ENCODE measurements at regions not wholly inside any gene's neighbourhood (a gene's known extent, or its start where the extent isn't known, plus 50 kb on each side); places are given as distances from the start of the nearest gene placed in this dataset.

DNA sequence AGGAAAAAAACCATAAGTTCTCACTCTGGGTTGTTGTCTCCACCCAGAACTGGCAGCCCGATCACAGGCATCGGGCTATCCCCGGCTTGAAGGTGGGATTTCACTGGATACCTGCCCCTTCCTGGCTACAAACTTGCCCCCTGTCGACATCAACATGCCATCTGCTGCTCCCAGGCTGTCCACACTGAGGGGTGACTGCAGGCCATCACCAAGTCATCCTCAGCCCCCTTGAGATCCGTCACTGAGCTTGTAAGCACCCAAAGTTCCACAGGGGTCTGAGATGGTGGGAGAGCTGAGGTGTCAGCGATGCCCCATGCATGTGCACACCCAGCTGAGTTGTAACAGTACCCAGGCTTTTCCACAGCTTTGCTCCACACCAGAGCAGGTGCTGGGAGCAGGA, 211.0 kb downstream of the AMY1C start:
- intact Hi-C loops (cut with micrococcal nuclease) (no loop called here), dilution Hi-C loops (cut with MboI; ENCODE audit: extremely low pct_ligation_motif_present, low sequenced_read_pairs) (no loop called here)
- Histone ChIP-seq H3K9me3 (replicated peaks; ENCODE audit: control insufficient read depth, insufficient read depth, low read length) (peaks cover 9% of the 10 kb centered on the region), H3K9me1 (replicated peaks; ENCODE audit: control insufficient read depth, extremely low read depth, insufficient read depth, low read length) (no peaks in the 10 kb centered on the region), H3K4me3 (replicated peaks in 1 of 3; ENCODE audit: insufficient read depth in 1 of 3, low read depth in 1 of 3, low read length in 3 of 3) (no peak overlapping the region), H3K9ac (replicated peaks; ENCODE audit: extremely low read depth, insufficient read depth, low read length) (no peak overlapping the region), H3K79me2 (ENCODE audit: control insufficient read depth, insufficient read depth, low read length) (no peaks in the 10 kb centered on the region), H3K4me2 (ENCODE audit: insufficient read depth, low read length) (no peak overlapping the region), H3K27me3 (ENCODE audit: control insufficient read depth in 2 of 2, insufficient read depth in 2 of 2, low read length in 2 of 2) (no peaks in the 10 kb centered on the region), H4K20me1 (replicated peaks; ENCODE audit: control insufficient read depth, extremely low read depth, insufficient read depth, low read length) (no peaks in the 10 kb centered on the region), H3K36me3 (ENCODE audit: control insufficient read depth in 2 of 2, extremely low read depth in 1 of 2, insufficient read depth in 2 of 2, low read length in 2 of 2) (no peaks in the 10 kb centered on the region), H3K27ac (ENCODE audit: insufficient read depth, low read depth, low read length) (no peak overlapping the region), H3K4me1 (ENCODE audit: control insufficient read depth, extremely low read depth, insufficient read depth, low read length) (no peaks in the 10 kb centered on the region), H2AFZ (ENCODE audit: low read depth, low read length) (no peak overlapping the region)
- CTCF ChIA-PET = no interaction called here
- POLR2A ChIA-PET = no interaction called here
- FAIRE-seq (no peak), DNase-seq (ENCODE audit: low read depth, low spot score) (no peak)
- BruUV-seq (replicated peaks) = no TSS peak
- TF ChIP-seq JUN (IDR thresholded peaks at IDR 0.05; ENCODE audit: borderline replicate concordance, insufficient read depth, insufficient read length, low read depth) = no peak
- no peak for TF ChIP-seq POLR2AphosphoS5 (IDR thresholded peaks at IDR 0.05; ENCODE audit: insufficient read depth, low read depth, low read length)
- no peak for TF ChIP-seq EZH2 (IDR thresholded peaks at IDR 0.05; ENCODE audit: borderline replicate concordance, low read depth, low read length, severe bottlenecking)
- no peak for TF ChIP-seq POLR2A (IDR thresholded peaks at IDR 0.05; ENCODE audit: low read depth, low read length)
- no peak for TF ChIP-seq FOS (IDR thresholded peaks at IDR 0.05; ENCODE audit: borderline replicate concordance, insufficient read depth, low read length)
- TF ChIP-seq, protein P1, sequence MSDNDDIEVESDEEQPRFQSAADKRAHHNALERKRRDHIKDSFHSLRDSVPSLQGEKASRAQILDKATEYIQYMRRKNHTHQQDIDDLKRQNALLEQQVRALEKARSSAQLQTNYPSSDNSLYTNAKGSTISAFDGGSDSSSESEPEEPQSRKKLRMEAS (IDR thresholded peaks at IDR 0.05; ENCODE audit: insufficient read depth, insufficient read length) = no peak
- TF ChIP-seq MYC (IDR thresholded peaks at IDR 0.05; ENCODE audit: low read depth, low read length) = no peak
- TF ChIP-seq, protein P2, sequence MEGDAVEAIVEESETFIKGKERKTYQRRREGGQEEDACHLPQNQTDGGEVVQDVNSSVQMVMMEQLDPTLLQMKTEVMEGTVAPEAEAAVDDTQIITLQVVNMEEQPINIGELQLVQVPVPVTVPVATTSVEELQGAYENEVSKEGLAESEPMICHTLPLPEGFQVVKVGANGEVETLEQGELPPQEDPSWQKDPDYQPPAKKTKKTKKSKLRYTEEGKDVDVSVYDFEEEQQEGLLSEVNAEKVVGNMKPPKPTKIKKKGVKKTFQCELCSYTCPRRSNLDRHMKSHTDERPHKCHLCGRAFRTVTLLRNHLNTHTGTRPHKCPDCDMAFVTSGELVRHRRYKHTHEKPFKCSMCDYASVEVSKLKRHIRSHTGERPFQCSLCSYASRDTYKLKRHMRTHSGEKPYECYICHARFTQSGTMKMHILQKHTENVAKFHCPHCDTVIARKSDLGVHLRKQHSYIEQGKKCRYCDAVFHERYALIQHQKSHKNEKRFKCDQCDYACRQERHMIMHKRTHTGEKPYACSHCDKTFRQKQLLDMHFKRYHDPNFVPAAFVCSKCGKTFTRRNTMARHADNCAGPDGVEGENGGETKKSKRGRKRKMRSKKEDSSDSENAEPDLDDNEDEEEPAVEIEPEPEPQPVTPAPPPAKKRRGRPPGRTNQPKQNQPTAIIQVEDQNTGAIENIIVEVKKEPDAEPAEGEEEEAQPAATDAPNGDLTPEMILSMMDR (IDR thresholded peaks at IDR 0.05; ENCODE audit: extremely low read depth in 1 of 2, insufficient read depth in 1 of 2, low read depth in 1 of 2, low read length in 2 of 2) = no peak
- TF ChIP-seq GATA2 (IDR thresholded peaks at IDR 0.05; ENCODE audit: insufficient read depth, insufficient read length, low read depth, low read length) = no peak

All from endothelial cell of umbilical vein (primary cell).